Kidney glomerular epithelial cell (primary cell): ENCODE measurements at regions not wholly inside any gene's neighbourhood (a gene's known extent, or its start where the extent isn't known, plus 50 kb on each side); places are given as distances from the start of the nearest gene placed in this dataset.
A peak's percentile ranks its signal among the peaks of the same experiment; 100 is the strongest.

Experiments
- DNase-seq: peaks from one replicate; lab custom pipeline; 2025; lab: John Stamatoyannopoulos, UW

DNA sequence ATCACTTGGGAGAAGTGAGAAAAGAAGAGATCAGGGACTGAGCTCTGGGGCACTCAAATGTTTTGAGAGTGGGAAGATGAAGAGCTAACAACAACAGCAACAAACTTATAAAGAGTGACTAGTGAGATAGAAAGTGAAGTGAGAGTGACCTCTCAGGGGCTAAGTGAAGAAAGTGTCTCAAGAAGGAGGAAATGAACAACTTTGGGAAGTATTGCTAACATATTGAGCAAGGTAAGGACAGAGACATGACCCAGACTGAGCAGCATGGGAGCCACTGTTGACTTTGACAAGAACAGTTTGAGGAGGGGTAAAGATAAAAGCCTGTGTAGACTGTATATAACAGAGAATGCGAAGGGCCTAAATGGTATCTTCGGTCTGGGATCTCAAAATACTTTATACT is 155.1 kb upstream of the BTG1 start:
- DNase-seq: no peak

DNA sequence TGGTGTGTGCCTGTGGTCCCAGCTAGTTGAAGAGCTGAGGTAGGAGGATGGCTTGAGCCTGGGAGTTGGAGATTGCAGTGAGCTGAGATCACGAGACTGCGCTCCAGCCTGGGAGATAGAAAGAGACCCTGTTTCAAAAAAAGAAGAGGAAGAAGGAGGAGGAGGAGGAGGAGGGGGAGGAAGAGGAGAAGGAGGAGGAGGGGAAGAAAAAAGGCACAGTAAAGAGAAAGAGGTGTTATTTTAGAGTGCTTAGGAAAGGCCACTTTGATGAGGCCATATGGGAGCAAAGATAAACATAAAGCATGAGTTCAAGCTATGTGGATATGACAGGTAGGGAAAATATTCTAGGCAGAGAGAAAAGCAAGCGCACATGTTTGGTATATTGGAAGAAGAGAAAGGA is 154.1 kb upstream of the BTG1 start:
- no peak for DNase-seq

DNA sequence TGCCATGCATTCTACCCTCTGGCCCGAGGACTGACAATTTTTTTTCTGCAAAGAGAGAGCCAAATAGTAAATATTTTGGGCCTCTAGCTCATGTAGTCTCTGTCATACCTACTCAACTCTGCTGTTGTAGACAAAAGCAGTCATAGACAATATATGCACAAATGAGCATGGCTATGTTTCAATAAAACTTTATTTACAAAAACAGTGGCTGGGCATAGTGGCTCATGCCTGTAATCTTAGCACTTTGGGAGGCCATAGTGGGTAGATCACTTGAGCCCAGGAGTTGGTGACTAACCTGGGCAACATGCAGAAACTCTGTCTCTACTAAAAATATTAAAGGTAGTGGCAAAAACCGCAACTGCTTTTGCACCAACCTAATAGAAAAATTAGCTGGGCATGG is 153.7 kb upstream of the BTG1 start:
- DNase-seq: no peak

- DNase-seq: no peak
Measured at GRCh38 chr12:92297932-92298696, 152.5 kb upstream of the BTG1 start.

DNA sequence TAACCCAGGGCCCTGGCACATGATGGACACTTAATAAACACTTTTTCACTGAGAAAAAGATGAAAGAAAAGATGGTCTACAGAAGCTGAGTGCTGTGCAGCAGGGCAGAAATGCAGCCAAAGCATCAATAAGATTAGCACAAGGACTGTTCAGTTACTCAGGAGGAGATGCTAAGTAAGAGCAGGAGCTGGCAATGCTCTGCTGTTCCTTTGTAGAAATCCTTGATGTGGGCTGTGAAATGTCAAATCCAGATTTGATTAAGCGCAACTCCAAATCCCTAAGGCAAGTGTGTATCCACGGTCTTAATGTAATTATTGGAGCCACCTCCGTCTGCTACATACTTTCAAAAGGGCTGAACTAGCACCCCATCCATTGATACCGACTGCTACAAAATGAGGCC is 151.8 kb upstream of the BTG1 start:
- no peak for DNase-seq

DNA sequence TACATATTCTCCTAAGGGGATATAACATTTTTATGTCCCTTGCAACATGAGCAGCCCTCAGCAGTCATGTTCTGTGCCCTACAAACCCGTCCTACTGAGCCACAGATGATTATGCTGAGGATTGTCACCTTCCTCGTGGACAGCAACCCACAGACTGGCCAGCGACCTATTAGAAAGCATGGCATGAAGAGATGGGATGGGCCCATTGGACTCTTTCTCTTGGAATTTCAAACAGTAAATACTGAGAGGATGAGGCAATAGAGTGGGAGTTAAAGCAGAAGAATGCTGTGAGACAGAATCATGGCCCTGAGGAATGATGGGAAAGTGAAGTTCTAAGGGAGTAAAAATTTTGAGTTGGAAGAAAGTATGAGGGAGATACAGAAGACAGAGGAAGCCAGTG is 149.9 kb upstream of the BTG1 start:
- DNase-seq: peak; percentile 33

GRCh38 chr12:92294676-92295440 is 149.2 kb upstream of the BTG1 start:
- no peak for DNase-seq

- no peak for DNase-seq
Measured at GRCh38 chr12:92292016-92292415, 146.4 kb upstream of the BTG1 start.

- DNase-seq: no peak
Measured at GRCh38 chr12:92290886-92291285, 145.2 kb upstream of the BTG1 start.

GRCh38 chr12:92290350-92290695 is 144.7 kb upstream of the BTG1 start:
- DNase-seq: no peak

- DNase-seq: no peak
Measured at GRCh38 chr12:92289629-92290349, 144.1 kb upstream of the BTG1 start.

GRCh38 chr12:92288561-92288960 is 142.9 kb upstream of the BTG1 start:
- DNase-seq: no peak

DNA sequence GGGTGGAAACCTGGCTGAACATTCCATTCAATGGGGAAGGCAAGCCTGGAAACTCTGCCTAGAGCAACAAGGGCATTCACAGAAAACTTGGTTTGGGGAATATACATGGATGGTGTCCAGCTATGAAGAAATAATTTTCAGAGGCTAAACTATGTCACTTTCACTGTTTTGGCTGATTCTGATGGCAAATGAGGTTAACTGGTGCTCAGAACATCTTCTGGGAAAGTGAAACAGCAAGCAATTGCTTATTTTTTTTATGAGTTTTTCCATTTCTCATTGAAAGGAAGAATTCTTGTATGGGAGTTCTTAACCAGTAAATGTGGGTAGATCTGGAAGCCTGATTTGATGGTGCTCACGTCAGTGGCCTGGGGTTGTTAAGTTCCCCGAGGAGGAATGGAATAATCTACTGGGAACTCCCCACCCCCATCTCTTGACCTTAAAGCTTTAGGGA is 132.8 kb upstream of the BTG1 start:
- no peak for DNase-seq

DNA sequence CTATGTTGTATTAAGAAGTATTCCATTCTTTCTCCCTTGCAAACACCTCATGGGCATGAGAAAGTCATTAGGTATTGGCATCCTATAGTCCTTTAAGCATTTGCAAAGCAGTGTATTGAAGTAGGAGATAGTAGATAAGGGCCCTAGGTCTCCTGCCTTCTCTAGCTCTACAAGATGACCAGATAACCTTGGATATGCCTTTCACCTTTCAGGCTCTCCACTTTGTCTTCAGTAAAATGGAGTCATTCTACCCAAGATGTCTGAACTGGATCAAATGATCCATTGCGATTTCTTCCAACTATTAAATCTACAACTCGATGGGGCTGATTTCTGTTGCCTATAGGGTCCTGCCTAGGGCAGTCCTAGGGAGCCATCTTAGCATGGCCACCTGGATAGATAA is 132.1 kb upstream of the BTG1 start:
- DNase-seq: no peak

GRCh38 chr12:92276276-92276675 is 130.6 kb upstream of the BTG1 start:
- DNase-seq: no peak

GRCh38 chr12:92275443-92276154 is 130.0 kb upstream of the BTG1 start:
- DNase-seq: no peak

GRCh38 chr12:92273076-92273475 is 127.4 kb upstream of the BTG1 start:
- DNase-seq: no peak

DNA sequence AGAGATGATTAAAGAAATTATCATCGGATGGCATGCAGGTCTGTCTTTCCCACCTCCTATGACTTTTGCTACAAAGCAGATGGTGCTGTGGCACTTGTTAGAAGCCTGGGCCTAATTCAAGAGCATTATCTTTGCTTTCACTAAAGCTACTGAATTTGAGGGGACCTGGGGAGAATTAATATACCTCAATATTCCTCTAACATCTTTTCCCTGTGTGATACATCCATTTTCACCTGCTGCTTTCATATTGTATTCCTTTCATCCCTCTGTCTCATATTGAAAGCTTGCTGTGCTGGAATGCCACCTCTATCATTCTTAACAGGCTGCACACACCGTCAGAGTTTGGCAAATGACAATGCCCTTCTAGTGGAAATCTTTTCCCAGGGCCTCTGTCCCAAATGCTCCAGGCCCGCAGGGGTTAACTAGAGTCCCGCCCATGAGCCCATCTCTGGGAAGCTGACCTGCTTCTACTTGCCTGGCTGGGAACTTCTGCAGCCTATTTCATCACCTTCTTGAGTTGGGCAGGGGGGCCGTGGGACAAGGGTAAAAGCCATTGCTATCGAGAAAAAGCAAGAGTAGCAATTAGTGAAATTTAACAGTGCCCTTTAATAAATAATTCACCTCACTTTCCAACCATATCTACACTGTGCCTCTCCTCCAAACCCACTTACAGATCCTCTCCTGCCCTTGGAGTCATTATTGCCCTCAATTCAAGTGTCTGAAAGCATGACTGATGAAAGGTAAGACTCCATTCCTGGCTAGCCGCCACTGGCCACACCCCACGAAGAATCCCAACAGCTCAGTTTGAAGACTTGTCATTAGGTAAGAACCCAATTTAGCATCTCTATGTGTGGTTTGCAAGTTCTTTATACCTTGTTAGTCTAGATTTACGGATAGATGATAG is 126.7 kb upstream of the BTG1 start:
- DNase-seq: no peak

DNA sequence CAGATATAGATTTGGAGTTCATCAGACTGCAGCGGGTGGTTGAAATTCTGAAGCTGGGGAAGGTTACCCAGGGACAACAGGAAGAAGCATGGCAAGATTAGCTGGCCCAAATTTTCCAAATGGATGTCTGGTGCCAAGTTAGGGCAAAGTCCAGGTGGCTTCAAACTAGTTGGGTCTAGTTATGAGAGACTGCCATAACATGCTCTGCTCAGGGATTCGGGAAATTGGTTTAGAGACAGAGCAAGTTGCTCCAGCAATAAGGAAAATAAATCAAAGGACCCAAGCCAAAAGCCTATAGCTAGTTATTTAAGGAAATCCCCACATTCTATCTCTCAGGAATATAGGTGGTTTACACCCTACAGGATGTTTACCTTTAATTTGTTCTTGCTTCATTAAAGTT is 125.7 kb upstream of the BTG1 start:
- no peak for DNase-seq

DNA sequence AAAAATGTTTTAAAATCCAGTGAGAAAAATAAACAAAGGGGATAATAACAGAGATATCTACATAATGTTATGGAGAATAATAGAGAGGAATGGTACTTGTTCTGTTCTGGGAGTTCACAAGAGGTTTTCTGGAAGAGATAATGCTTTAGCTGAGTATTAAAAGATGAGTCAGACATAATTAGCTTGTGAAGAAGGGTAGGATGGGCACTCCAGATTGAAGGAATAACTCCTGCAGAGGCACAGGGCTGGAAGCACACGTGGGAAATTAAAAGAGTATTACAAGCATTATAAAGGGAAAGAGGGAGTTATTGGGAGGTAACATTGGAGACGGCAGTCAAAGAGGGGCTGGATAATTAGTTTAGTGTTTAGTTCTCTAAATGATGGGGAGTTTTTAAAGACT is 124.9 kb upstream of the BTG1 start:
- no peak for DNase-seq

DNA sequence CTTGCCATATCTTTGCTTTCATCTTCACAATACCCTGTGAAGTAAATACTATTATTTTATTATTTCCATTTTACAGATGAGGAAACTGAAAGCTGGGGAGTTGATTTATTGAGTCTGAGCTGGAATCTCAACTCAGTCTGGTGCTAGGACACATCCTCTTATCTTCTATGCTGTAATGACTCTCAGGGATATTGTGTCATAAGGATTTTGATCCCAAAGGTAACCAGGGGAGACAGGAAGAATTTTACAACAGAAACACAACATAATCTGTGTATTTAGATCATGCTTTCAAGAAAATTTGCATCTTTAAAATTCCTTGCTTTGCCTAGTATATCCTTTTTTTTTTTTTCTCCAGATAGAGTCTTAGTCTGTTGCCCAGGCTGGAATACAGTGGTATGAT is 123.3 kb upstream of the BTG1 start:
- DNase-seq: no peak
